ENCODE measurements at regions not wholly inside any gene's neighbourhood (a gene's known extent, or its start where the extent isn't known, plus 50 kb on each side); places are given as distances from the start of the nearest gene placed in this dataset.

DNA sequence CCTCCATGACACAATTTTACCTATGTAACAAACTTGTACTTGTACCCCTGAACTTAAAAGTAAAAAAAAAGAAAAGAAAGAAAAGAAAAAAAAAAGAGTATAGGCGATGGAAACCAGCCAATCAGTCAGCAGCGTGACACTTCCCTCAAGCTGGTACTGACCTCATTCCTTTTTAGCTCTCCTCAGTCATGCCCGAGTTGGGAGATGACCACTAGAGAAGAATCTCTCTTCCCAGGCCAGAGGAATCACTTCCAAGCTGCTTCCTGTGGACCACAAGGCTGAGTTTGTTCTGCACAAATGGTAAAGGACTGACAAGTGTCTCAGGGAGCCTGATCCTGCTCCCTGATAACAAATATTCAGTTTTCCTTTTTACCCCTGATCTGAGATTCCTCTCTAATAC, 313.5 kb upstream of the ESRRG start:
- peaks cover 0 to 2% (median 0%) of the 10 kb centered on the region in 3 donors for H3K9me3 ChIP-seq (ENCODE audit: control insufficient read depth in 3 of 3, low read length in 3 of 3)
- no peak overlapping the region for H3K4me3 ChIP-seq (ENCODE audit: low read length in 3 of 3)
- no peaks in the 10 kb centered on the region for H3K4me1 ChIP-seq (ENCODE audit: control insufficient read depth in 3 of 3, insufficient read depth in 3 of 3, low read length in 3 of 3)

DNA sequence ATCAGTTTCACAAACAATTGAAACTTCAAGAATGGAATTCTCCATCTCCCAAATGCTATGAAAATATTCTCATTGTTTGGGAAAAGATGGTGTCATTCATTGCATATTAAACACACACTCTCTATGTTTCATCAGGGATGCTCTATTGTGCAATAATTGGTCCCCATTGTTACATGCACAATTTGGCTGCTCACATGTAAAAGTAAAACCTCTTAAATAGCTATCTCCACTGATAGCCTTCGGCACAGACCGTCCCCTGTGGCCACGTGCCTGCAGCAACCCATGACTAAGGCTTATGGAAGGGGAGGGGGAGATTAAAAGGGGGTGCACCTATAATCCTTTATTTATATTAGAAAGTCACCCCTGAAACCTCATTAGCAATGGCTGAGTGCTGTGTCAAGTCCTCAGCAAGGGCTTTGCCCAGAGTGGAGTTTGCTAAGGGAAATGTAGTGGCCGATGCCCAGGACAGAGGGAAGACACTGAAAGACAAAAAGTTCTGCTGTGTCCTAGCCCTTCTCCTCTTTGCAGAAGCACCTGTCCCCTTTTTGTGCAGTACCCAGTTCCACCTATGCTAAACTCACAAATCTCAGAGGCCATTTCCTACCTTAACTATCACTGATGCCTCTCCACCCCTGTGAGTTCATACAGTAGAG, 309.6 kb upstream of the ESRRG start:
- Histone ChIP-seq H3K27me3 (ENCODE audit: control insufficient read depth in 3 of 3, insufficient read depth in 3 of 3, low read length in 3 of 3) (no peaks in the 10 kb centered on the region), H3K27ac (ENCODE audit: low read depth, low read length) (no peak overlapping the region), H3K9me3 (ENCODE audit: control insufficient read depth in 3 of 3, low read length in 3 of 3) (peaks cover 0 to 2% (median 0%) of the 10 kb centered on the region in 3 donors)

More for the DNA sequence above, 313.5 kb upstream of the ESRRG start:
- Histone ChIP-seq H3K27me3 (ENCODE audit: control insufficient read depth in 3 of 3, insufficient read depth in 3 of 3, low read length in 3 of 3) (no peaks in the 10 kb centered on the region), H3K36me3 (ENCODE audit: control insufficient read depth in 3 of 3, insufficient read depth in 3 of 3, low read length in 3 of 3) (no peaks in the 10 kb centered on the region), H3K27ac (ENCODE audit: low read depth, low read length) (no peak overlapping the region), H3K9ac (ENCODE audit: low read depth in 1 of 3, low read length in 3 of 3) (no peak overlapping the region)

GRCh38 chr1:217029281-217030157, 306.3 kb upstream of the ESRRG start:
- H3K9ac ChIP-seq (ENCODE audit: low read depth in 1 of 3, low read length in 3 of 3) = no peak overlapping the region
- H3K9me3 ChIP-seq (ENCODE audit: control insufficient read depth in 3 of 3, low read length in 3 of 3) = no peaks in the 10 kb centered on the region
- no peaks in the 10 kb centered on the region for H3K36me3 ChIP-seq (ENCODE audit: control insufficient read depth in 3 of 3, insufficient read depth in 3 of 3, low read length in 3 of 3)
- no peak overlapping the region for H3K4me3 ChIP-seq (ENCODE audit: low read length in 3 of 3)
- H3K27me3 ChIP-seq (ENCODE audit: control insufficient read depth in 3 of 3, insufficient read depth in 3 of 3, low read length in 3 of 3) = no peaks in the 10 kb centered on the region
- peak overlapping the region; percentile 16 for H3K27ac ChIP-seq (ENCODE audit: low read depth, low read length)
- H3K4me1 ChIP-seq (ENCODE audit: control insufficient read depth in 3 of 3, insufficient read depth in 3 of 3, low read length in 3 of 3) = no peaks in the 10 kb centered on the region

More for the DNA sequence above, 309.6 kb upstream of the ESRRG start:
- Histone ChIP-seq H3K4me1 (ENCODE audit: control insufficient read depth in 3 of 3, insufficient read depth in 3 of 3, low read length in 3 of 3) (no peaks in the 10 kb centered on the region), H3K4me3 (ENCODE audit: low read length in 3 of 3) (no peak overlapping the region), H3K36me3 (ENCODE audit: control insufficient read depth in 3 of 3, insufficient read depth in 3 of 3, low read length in 3 of 3) (no peaks in the 10 kb centered on the region), H3K9ac (ENCODE audit: low read depth in 1 of 3, low read length in 3 of 3) (no peak overlapping the region)

- Histone ChIP-seq H3K36me3 (ENCODE audit: control insufficient read depth in 3 of 3, insufficient read depth in 3 of 3, low read length in 3 of 3) (no peaks in the 10 kb centered on the region), H3K4me1 (ENCODE audit: control insufficient read depth in 3 of 3, insufficient read depth in 3 of 3, low read length in 3 of 3) (no peaks in the 10 kb centered on the region), H3K9ac (ENCODE audit: low read depth in 1 of 3, low read length in 3 of 3) (no peak overlapping the region), H3K9me3 (ENCODE audit: control insufficient read depth in 3 of 3, low read length in 3 of 3) (no peaks in the 10 kb centered on the region), H3K4me3 (ENCODE audit: low read length in 3 of 3) (no peak overlapping the region), H3K27ac (ENCODE audit: low read depth, low read length) (no peak overlapping the region), H3K27me3 (ENCODE audit: control insufficient read depth in 3 of 3, insufficient read depth in 3 of 3, low read length in 3 of 3) (no peaks in the 10 kb centered on the region)
Observed at GRCh38 chr1:217027403-217028080, 304.3 kb upstream of the ESRRG start.

- H3K4me1 ChIP-seq (ENCODE audit: control insufficient read depth in 3 of 3, insufficient read depth in 3 of 3, low read length in 3 of 3) = no peaks in the 10 kb centered on the region
- no peak overlapping the region for H3K9ac ChIP-seq (ENCODE audit: low read depth in 1 of 3, low read length in 3 of 3)
- H3K36me3 ChIP-seq (ENCODE audit: control insufficient read depth in 3 of 3, insufficient read depth in 3 of 3, low read length in 3 of 3) = no peaks in the 10 kb centered on the region
- H3K9me3 ChIP-seq (ENCODE audit: control insufficient read depth in 3 of 3, low read length in 3 of 3) = no peaks in the 10 kb centered on the region
- no peaks in the 10 kb centered on the region for H3K27me3 ChIP-seq (ENCODE audit: control insufficient read depth in 3 of 3, insufficient read depth in 3 of 3, low read length in 3 of 3)
- H3K27ac ChIP-seq (ENCODE audit: low read depth, low read length) = no peak overlapping the region
- H3K4me3 ChIP-seq (ENCODE audit: low read length in 3 of 3) = no peak overlapping the region
Observed at GRCh38 chr1:217026531-217026930, 303.3 kb upstream of the ESRRG start.

- Histone ChIP-seq H3K27ac (ENCODE audit: low read depth, low read length) (no peak overlapping the region), H3K9me3 (ENCODE audit: control insufficient read depth in 3 of 3, low read length in 3 of 3) (no peaks in the 10 kb centered on the region), H3K36me3 (ENCODE audit: control insufficient read depth in 3 of 3, insufficient read depth in 3 of 3, low read length in 3 of 3) (no peaks in the 10 kb centered on the region), H3K4me1 (ENCODE audit: control insufficient read depth in 3 of 3, insufficient read depth in 3 of 3, low read length in 3 of 3) (no peaks in the 10 kb centered on the region), H3K27me3 (ENCODE audit: control insufficient read depth in 3 of 3, insufficient read depth in 3 of 3, low read length in 3 of 3) (no peaks in the 10 kb centered on the region), H3K4me3 (ENCODE audit: low read length in 3 of 3) (no peak overlapping the region), H3K9ac (ENCODE audit: low read depth in 1 of 3, low read length in 3 of 3) (no peak overlapping the region)
Observed at GRCh38 chr1:217025381-217025780, 302.2 kb upstream of the ESRRG start.

- no peaks in the 10 kb centered on the region for H3K36me3 ChIP-seq (ENCODE audit: control insufficient read depth in 3 of 3, insufficient read depth in 3 of 3, low read length in 3 of 3)
- H3K4me1 ChIP-seq (ENCODE audit: control insufficient read depth in 3 of 3, insufficient read depth in 3 of 3, low read length in 3 of 3) = no peaks in the 10 kb centered on the region
- no peaks in the 10 kb centered on the region for H3K27me3 ChIP-seq (ENCODE audit: control insufficient read depth in 3 of 3, insufficient read depth in 3 of 3, low read length in 3 of 3)
- no peaks in the 10 kb centered on the region for H3K9me3 ChIP-seq (ENCODE audit: control insufficient read depth in 3 of 3, low read length in 3 of 3)
- no peak overlapping the region for H3K9ac ChIP-seq (ENCODE audit: low read depth in 1 of 3, low read length in 3 of 3)
- H3K27ac ChIP-seq (ENCODE audit: low read depth, low read length) = no peak overlapping the region
- H3K4me3 ChIP-seq (ENCODE audit: low read length in 3 of 3) = no peak overlapping the region
Observed at GRCh38 chr1:217024911-217025310, 301.7 kb upstream of the ESRRG start.

DNA sequence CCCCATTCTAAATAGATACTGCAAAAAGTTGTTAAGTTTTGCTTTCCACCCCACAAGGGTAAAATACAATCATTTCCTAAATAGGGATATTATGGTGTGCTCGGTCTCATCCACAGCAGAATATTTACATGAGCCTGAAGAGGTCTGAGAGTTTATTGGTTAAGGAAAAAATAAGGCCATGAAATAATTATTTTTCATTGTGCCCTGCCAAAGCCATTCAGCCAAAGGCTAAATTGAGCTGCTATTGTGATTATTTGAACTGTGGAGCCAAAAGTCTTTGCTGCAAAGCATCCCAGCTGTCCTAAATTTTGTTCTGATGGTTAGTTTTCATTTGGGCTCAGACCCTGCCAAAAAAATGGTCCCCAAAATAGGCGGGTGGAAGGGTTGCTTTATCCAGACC, 298.7 kb upstream of the ESRRG start:
- no peak overlapping the region for H3K4me3 ChIP-seq (ENCODE audit: low read length in 3 of 3)
- H3K27me3 ChIP-seq (ENCODE audit: control insufficient read depth in 3 of 3, insufficient read depth in 3 of 3, low read length in 3 of 3) = no peaks in the 10 kb centered on the region
- no peaks in the 10 kb centered on the region for H3K4me1 ChIP-seq (ENCODE audit: control insufficient read depth in 3 of 3, insufficient read depth in 3 of 3, low read length in 3 of 3)
- H3K36me3 ChIP-seq (ENCODE audit: control insufficient read depth in 3 of 3, insufficient read depth in 3 of 3, low read length in 3 of 3) = no peaks in the 10 kb centered on the region
- no peak overlapping the region for H3K9ac ChIP-seq (ENCODE audit: low read depth in 1 of 3, low read length in 3 of 3)
- H3K9me3 ChIP-seq (ENCODE audit: control insufficient read depth in 3 of 3, low read length in 3 of 3) = no peaks in the 10 kb centered on the region
- H3K27ac ChIP-seq (ENCODE audit: low read depth, low read length) = no peak overlapping the region

- Histone ChIP-seq H3K27ac (ENCODE audit: low read depth, low read length) (no peak overlapping the region), H3K4me3 (ENCODE audit: low read length in 3 of 3) (no peak overlapping the region), H3K9me3 (ENCODE audit: control insufficient read depth in 3 of 3, low read length in 3 of 3) (no peaks in the 10 kb centered on the region), H3K36me3 (ENCODE audit: control insufficient read depth in 3 of 3, insufficient read depth in 3 of 3, low read length in 3 of 3) (no peaks in the 10 kb centered on the region), H3K4me1 (ENCODE audit: control insufficient read depth in 3 of 3, insufficient read depth in 3 of 3, low read length in 3 of 3) (no peaks in the 10 kb centered on the region), H3K9ac (ENCODE audit: low read depth in 1 of 3, low read length in 3 of 3) (no peak overlapping the region), H3K27me3 (ENCODE audit: control insufficient read depth in 3 of 3, insufficient read depth in 3 of 3, low read length in 3 of 3) (no peaks in the 10 kb centered on the region)
Observed at GRCh38 chr1:217021400-217021799, 298.2 kb upstream of the ESRRG start.

DNA sequence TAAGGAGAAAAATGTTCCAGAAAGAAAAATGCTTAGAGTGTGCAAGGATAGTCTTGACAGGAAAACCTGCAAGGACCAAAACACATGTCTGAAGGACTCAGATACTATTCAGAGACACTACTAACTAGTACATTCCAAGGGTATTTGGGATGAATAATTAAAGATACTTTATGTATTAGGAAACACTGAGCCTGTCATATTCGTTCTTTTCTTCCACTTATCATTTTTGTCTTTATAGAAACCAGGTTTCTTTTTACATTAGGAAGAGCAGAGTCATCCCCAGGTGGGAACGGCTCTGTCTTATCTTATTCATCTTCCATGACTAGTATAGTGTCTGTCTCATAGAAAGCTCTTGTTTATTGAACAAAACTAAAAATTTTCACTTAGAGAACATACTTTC, 296.2 kb upstream of the ESRRG start:
- Histone ChIP-seq H3K27ac (ENCODE audit: low read depth, low read length) (no peak overlapping the region), H3K36me3 (ENCODE audit: control insufficient read depth in 3 of 3, insufficient read depth in 3 of 3, low read length in 3 of 3) (no peaks in the 10 kb centered on the region), H3K9ac (ENCODE audit: low read depth in 1 of 3, low read length in 3 of 3) (no peak overlapping the region), H3K9me3 (ENCODE audit: control insufficient read depth in 3 of 3, low read length in 3 of 3) (no peaks in the 10 kb centered on the region), H3K27me3 (ENCODE audit: control insufficient read depth in 3 of 3, insufficient read depth in 3 of 3, low read length in 3 of 3) (no peaks in the 10 kb centered on the region), H3K4me1 (ENCODE audit: control insufficient read depth in 3 of 3, insufficient read depth in 3 of 3, low read length in 3 of 3) (no peaks in the 10 kb centered on the region), H3K4me3 (ENCODE audit: low read length in 3 of 3) (no peak overlapping the region)
